Fibroblast of skin of left biceps (primary cell): ENCODE measurements at regions not wholly inside any gene's neighbourhood (a gene's known extent, or its start where the extent isn't known, plus 50 kb on each side); places are given as distances from the start of the nearest gene placed in this dataset.
A peak's percentile ranks its signal among the peaks of the same experiment; 100 is the strongest.
"Not testable (repeated sequence)": the region's sequence is repeated elsewhere in the genome, so short reads cannot be mapped to it uniquely, and the experiment has no call there.

Experiments
- DNase-seq, 2 experiments: peaks; one replicate each; pipeline ENCODE4 v3.0.0-alpha.2; 2013; ENCODE audit warnings: low read depth in 2 of 2

DNA sequence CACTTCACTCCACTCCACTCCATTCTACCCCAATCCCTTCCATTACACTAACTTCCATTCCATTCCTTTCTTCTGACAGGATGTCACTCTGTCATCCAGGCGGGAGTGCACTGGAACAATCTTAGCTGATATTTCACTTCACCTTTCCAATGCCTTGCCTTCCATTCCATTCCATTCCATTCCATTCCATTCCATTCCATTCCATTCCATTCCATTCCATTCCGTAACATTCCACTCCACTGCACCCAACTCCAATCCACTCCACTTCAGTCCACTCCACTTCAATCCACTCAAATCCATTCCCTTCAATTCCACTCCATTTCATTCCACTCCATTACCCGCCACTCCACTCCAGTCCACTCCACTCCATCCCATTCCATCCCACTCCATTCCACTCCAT, 1099.4 kb downstream of the TSPY10 start:
- DNase-seq = peak; percentile 42 to 53

DNA sequence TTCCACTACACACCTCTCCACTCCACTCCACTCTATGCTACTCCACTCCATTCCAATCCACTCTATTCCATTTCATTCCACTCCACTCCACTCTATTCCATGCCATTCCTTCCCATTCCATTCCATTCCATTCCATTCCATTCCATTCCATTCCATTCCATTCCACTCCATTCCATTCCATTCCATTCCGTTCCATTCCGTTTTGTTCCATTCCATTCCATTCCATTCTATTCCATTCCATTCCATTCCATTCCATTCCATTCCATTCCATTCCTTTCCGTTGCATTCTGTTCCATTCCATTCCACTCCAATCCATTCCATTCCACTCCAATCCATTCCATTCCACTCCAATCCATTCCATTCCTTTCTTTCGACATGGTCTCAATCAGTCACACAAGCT, 1121.1 kb downstream of the TSPY10 start:
- DNase-seq = not testable (repeated sequence)

GRCh38 chrY:10657120-10657519, 1129.4 kb downstream of the TSPY10 start:
- not testable (repeated sequence) for DNase-seq

GRCh38 chrY:10666785-10667184, 1139.1 kb downstream of the TSPY10 start:
- no peak for DNase-seq

DNA sequence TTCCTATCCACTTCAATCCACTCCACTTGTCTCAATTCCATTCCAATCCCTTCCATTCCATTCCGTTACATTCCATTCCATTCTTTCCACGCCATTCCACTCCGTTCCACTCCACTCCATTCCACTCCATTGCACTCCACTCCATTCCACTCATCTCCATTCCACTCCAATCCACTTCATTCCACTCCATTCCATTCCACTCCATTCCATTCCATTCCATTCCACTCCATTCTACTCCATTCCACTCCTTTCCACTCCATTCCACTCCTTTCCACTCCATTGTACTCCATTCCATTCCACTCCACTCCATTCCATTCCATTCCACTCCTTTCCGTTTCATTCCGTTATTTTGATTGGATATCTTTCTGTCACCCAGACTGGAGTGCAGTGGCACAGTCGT, 1158.7 kb downstream of the TSPY10 start:
- DNase-seq = no peak
